ENCODE measurements at regions not wholly inside any gene's neighbourhood (a gene's known extent, or its start where the extent isn't known, plus 50 kb on each side); places are given as distances from the start of the nearest gene placed in this dataset.
A peak's percentile ranks its signal among the peaks of the same experiment; 100 is the strongest.

GRCh38 chr4:126174627-126175026, 859.9 kb downstream of the FAT4 start:
- no peak for ATAC-seq
- 100% methylated on average over 2 of the region's 2 CpGs; no CpG with 5 or more reads in 1 of the 2 donors for WGBS, 2 donors (ENCODE audit: low coverage in 1 of 2)
- Histone ChIP-seq H3K27ac (no peak overlapping the region), H3K4me1 (no peaks in the 10 kb centered on the region), H3K27me3 (no peaks in the 10 kb centered on the region), H3K36me3 (no peaks in the 10 kb centered on the region), H3K4me3 (no peak overlapping the region), H3K9me3 (no peaks in the 10 kb centered on the region)
- TF ChIP-seq EP300 (IDR thresholded peaks at IDR 0.05) (no peak), POLR2A (IDR thresholded peaks at IDR 0.05) (no peak), POLR2AphosphoS5 (IDR thresholded peaks at IDR 0.05) (no peak)
- TF ChIP-seq, protein P1, sequence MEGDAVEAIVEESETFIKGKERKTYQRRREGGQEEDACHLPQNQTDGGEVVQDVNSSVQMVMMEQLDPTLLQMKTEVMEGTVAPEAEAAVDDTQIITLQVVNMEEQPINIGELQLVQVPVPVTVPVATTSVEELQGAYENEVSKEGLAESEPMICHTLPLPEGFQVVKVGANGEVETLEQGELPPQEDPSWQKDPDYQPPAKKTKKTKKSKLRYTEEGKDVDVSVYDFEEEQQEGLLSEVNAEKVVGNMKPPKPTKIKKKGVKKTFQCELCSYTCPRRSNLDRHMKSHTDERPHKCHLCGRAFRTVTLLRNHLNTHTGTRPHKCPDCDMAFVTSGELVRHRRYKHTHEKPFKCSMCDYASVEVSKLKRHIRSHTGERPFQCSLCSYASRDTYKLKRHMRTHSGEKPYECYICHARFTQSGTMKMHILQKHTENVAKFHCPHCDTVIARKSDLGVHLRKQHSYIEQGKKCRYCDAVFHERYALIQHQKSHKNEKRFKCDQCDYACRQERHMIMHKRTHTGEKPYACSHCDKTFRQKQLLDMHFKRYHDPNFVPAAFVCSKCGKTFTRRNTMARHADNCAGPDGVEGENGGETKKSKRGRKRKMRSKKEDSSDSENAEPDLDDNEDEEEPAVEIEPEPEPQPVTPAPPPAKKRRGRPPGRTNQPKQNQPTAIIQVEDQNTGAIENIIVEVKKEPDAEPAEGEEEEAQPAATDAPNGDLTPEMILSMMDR (IDR thresholded peaks at IDR 0.05): no peak

DNA sequence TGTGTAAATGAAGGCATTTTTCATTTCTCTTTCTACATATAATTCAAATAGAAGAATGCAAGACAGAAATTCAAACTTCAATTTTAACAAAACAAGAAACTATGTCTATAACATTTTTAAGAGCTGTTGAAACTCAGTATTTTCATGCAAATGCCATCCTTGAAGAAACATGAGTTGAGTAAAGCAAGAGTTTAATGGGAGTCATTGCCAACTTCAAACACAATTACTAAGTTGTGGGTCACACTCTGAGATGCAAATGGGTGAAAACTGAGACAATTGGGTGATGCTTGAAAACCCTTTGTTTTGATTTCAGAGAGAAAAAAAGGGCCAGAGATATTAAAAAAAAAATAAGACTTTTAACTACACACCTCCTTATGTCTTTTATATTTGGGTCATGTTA, 865.9 kb downstream of the FAT4 start:
- Histone ChIP-seq H3K27ac (no peak overlapping the region), H3K36me3 (no peaks in the 10 kb centered on the region), H3K27me3 (no peaks in the 10 kb centered on the region), H3K4me3 (no peak overlapping the region), H3K9me3 (no peaks in the 10 kb centered on the region), H3K4me1 (peaks cover 0 to 21% (median 2%) of the 10 kb centered on the region in 3 donors)
- no peak for ATAC-seq
- no peak for TF ChIP-seq POLR2AphosphoS5 (IDR thresholded peaks at IDR 0.05)

- no peak for ATAC-seq
These were observed 867.6 kb downstream of the FAT4 start for GRCh38 chr4:126182336-126182735.

DNA sequence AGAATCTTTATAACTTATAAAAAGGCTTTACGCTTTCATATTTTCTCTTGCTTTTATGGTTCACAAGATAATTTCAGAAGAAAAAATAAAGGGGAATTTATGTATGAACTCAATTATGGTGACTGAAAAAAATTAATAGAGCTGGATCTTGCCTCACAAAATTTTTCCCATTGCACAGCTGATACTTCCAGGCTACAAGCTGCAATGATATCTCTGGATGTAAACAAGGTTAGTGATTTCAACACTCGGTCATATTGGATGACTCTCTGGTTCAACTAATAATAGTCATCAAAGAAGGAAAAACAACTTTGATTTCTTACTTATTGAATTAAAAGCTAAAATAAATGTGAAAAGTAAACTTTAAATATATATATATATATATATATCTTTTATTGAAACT, 868.0 kb downstream of the FAT4 start:
- H3K4me1 ChIP-seq: peaks cover 0 to 21% (median 2%) of the 10 kb centered on the region in 3 donors
- no peak overlapping the region for H3K4me3 ChIP-seq
- H3K9me3 ChIP-seq: no peaks in the 10 kb centered on the region
- no peaks in the 10 kb centered on the region for H3K36me3 ChIP-seq
- ATAC-seq: no peak
- no peaks in the 10 kb centered on the region for H3K27me3 ChIP-seq
- peak overlapping the region in 2 of 4 donors; percentile 5 to 7 for H3K27ac ChIP-seq
- 39 to 71% methylated on average over 2 of the region's 2 CpGs for WGBS, 2 donors (ENCODE audit: low coverage in 1 of 2)
- TF ChIP-seq POLR2AphosphoS5 (IDR thresholded peaks at IDR 0.05): no peak
- TF ChIP-seq, protein P1 (IDR thresholded peaks at IDR 0.05): no peak

More at GRCh38 chr4:126182336-126182735, 867.6 kb downstream of the FAT4 start:
- TF ChIP-seq POLR2AphosphoS5 (IDR thresholded peaks at IDR 0.05) (no peak), POLR2A (IDR thresholded peaks at IDR 0.05) (no peak)
- TF ChIP-seq, protein P1 (IDR thresholded peaks at IDR 0.05): no peak
- peak overlapping the region in 2 of 4 donors; percentile 5 to 7 for H3K27ac ChIP-seq
- no peaks in the 10 kb centered on the region for H3K27me3 ChIP-seq
- no peak overlapping the region for H3K4me3 ChIP-seq
- H3K9me3 ChIP-seq: no peaks in the 10 kb centered on the region
- no peaks in the 10 kb centered on the region for H3K36me3 ChIP-seq
- H3K4me1 ChIP-seq: peaks cover 0 to 21% (median 2%) of the 10 kb centered on the region in 3 donors
- WGBS, 2 donors (ENCODE audit: low coverage in 1 of 2): 43 to 75% methylated on average over 1 of the region's 1 CpG

- Histone ChIP-seq H3K36me3 (no peaks in the 10 kb centered on the region), H3K27ac (peak overlapping the region in 2 of 4 donors; percentile 17 to 26), H3K4me1 (peaks cover 0 to 21% (median 2%) of the 10 kb centered on the region in 3 donors), H3K9me3 (no peaks in the 10 kb centered on the region), H3K27me3 (no peaks in the 10 kb centered on the region), H3K4me3 (no peak overlapping the region)
- WGBS, 2 donors (ENCODE audit: low coverage in 1 of 2): 6 to 28% methylated on average over 2 of the region's 2 CpGs
- ATAC-seq: no peak
- TF ChIP-seq POLR2A (IDR thresholded peaks at IDR 0.05): no peak
- TF ChIP-seq, protein P1 (IDR thresholded peaks at IDR 0.05): no peak
These were observed 868.5 kb downstream of the FAT4 start for GRCh38 chr4:126183206-126183605.

GRCh38 chr4:126191536-126191935, 876.8 kb downstream of the FAT4 start:
- TF ChIP-seq POLR2AphosphoS5 (IDR thresholded peaks at IDR 0.05): no peak
- no peak for TF ChIP-seq POLR2A (IDR thresholded peaks at IDR 0.05)
- TF ChIP-seq EP300 (IDR thresholded peaks at IDR 0.05): no peak
- TF ChIP-seq, protein P1 (IDR thresholded peaks at IDR 0.05): no peak
- ATAC-seq: no peak
- 89 to 94% methylated on average over 2 of the region's 2 CpGs for WGBS, 2 donors (ENCODE audit: low coverage in 1 of 2)
- Histone ChIP-seq H3K4me3 (no peak overlapping the region), H3K27ac (no peak overlapping the region), H3K27me3 (no peaks in the 10 kb centered on the region), H3K4me1 (no peaks in the 10 kb centered on the region), H3K36me3 (no peaks in the 10 kb centered on the region), H3K9me3 (no peaks in the 10 kb centered on the region)
